ENCODE measurements at regions not wholly inside any gene's neighbourhood (a gene's known extent, or its start where the extent isn't known, plus 50 kb on each side); places are given as distances from the start of the nearest gene placed in this dataset.

GRCh38 chr13:73250061-73250460, 191.3 kb downstream of the KLF5 start:
- no peaks in the 10 kb centered on the region for H3K4me1 ChIP-seq

DNA sequence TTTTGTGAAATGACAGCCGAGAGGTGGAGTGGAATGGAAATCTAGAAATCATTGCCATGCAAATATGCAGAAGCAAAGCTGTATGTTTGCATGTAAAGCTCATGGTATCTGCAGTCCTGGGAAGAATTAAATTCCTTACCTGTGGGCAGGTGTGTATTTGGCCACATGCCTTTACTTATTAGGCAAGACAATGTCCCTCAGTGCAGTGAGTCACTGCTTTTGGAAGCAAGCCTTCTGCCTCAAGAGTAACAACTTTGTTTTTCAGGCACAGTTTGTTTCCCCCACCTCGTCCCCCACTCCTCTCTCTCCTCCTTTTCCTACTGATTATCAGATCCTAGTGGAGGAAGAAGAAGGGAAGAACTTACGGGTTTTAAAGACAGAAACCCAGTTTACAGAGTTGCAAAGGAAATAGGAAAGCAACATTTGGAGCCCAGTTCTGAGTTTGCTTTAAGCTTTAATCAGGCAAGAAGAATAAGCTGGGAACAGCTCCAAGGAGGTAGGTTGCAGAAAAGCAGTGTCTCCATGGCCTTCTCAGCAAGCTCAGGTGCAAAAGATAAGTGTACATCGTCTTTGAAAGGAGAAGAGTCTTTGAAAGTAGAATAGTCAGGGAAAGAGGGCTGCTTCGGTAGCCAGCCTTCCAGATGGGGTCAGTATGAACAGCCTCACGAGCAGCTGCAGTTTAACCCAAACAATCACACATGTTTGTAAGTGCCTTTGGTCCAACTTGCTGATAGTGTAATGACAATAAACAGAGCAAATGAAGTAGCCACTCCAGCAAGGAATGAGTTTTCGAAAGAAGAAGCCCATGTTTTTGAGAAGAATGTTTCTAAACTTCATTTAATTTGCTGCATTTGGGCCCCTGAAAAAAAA, 190.1 kb downstream of the KLF5 start:
- Histone ChIP-seq H3K4me1 (no peaks in the 10 kb centered on the region), H3K27ac (no peak overlapping the region), H3K4me3 (no peak overlapping the region), H3K9me3 (no peaks in the 10 kb centered on the region), H3K27me3 (no peaks in the 10 kb centered on the region), H3K36me3 (no peaks in the 10 kb centered on the region)
- TF ChIP-seq, protein P1, sequence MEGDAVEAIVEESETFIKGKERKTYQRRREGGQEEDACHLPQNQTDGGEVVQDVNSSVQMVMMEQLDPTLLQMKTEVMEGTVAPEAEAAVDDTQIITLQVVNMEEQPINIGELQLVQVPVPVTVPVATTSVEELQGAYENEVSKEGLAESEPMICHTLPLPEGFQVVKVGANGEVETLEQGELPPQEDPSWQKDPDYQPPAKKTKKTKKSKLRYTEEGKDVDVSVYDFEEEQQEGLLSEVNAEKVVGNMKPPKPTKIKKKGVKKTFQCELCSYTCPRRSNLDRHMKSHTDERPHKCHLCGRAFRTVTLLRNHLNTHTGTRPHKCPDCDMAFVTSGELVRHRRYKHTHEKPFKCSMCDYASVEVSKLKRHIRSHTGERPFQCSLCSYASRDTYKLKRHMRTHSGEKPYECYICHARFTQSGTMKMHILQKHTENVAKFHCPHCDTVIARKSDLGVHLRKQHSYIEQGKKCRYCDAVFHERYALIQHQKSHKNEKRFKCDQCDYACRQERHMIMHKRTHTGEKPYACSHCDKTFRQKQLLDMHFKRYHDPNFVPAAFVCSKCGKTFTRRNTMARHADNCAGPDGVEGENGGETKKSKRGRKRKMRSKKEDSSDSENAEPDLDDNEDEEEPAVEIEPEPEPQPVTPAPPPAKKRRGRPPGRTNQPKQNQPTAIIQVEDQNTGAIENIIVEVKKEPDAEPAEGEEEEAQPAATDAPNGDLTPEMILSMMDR (IDR thresholded peaks at IDR 0.05), result no peak
- intact Hi-C loops (cut with DNase I; ENCODE audit: low total_unique reads), result no loop called here
- DNase-seq, result no peak

More at GRCh38 chr13:73250061-73250460, 191.3 kb downstream of the KLF5 start:
- no peak overlapping the region for H3K4me3 ChIP-seq
- no peaks in the 10 kb centered on the region for H3K27me3 ChIP-seq
- intact Hi-C loops (cut with DNase I; ENCODE audit: low total_unique reads), result no loop called here
- no peak for DNase-seq
- no peaks in the 10 kb centered on the region for H3K9me3 ChIP-seq
- TF ChIP-seq, protein P1 (IDR thresholded peaks at IDR 0.05), result no peak
- no peak overlapping the region for H3K27ac ChIP-seq
- no peaks in the 10 kb centered on the region for H3K36me3 ChIP-seq

DNA sequence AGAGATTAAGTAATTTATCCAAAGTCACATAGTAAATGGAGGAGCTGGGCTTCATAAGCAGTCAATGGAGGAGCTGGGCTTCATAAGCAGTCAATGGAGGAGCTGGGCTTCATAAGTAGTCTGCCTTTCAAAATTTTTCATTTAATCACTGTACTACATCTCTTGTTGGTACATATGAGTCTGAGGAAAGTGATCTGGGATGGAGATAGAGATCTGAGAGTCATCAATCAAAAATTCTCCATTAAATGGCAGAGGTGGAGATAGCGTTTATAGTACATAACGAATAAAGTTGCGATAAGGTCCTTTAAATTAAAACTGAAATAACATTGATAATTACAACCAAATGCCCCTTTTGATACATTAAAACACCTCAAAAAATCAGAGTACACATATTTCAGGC, 189.3 kb downstream of the KLF5 start:
- TF ChIP-seq, protein P1 (IDR thresholded peaks at IDR 0.05), result no peak
- DNase-seq, result no peak
- H3K9me3 ChIP-seq, result no peaks in the 10 kb centered on the region
- H3K27me3 ChIP-seq, result no peaks in the 10 kb centered on the region
- no peaks in the 10 kb centered on the region for H3K36me3 ChIP-seq
- H3K27ac ChIP-seq, result no peak overlapping the region
- intact Hi-C loops (cut with DNase I; ENCODE audit: low total_unique reads), result no loop called here
- no peaks in the 10 kb centered on the region for H3K4me1 ChIP-seq
- H3K4me3 ChIP-seq, result no peak overlapping the region

DNA sequence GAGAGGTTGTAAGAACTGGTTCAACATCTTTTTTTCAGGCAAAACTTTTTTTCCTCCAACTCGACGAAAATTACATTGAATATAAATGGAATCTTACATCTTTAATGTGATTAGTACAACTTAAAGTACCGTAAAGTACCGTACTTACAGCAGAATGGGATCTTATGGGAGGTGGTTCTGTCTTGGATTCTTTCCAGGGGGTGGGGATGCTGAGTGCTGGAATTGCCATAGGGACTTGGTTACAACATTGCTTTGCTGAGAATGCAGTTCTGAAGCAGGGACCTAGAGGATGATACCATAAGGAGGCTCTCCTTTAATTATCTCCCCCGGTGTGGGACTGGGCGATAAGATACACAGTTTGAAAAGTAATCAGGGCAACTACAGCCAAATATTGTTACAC, 186.4 kb downstream of the KLF5 start:
- H3K27me3 ChIP-seq, result no peaks in the 10 kb centered on the region
- TF ChIP-seq, protein P1 (IDR thresholded peaks at IDR 0.05), result no peak
- intact Hi-C loops (cut with DNase I; ENCODE audit: low total_unique reads), result no loop called here
- H3K4me3 ChIP-seq, result no peak overlapping the region
- no peak for DNase-seq
- no peaks in the 10 kb centered on the region for H3K4me1 ChIP-seq
- no peaks in the 10 kb centered on the region for H3K36me3 ChIP-seq
- H3K9me3 ChIP-seq, result no peaks in the 10 kb centered on the region
- H3K27ac ChIP-seq, result no peak overlapping the region

DNA sequence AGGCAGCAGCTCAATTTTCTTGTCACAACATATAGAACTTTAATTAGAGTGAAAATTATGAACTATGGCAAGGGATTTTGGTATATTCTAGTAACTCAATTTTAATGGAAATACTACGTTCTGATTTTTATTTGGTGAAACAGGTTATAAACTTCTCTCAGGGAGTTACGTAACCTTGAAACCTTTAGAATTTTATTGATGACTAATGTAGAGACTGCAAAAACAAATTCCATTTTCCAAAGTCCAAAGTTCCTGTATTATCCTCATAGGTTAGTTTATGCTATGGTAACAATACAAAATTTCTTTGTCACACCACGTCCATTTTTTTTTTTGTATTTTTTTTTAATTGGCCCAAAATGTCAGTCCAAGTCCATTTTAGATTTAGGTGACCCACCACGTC, 185.7 kb downstream of the KLF5 start:
- Histone ChIP-seq H3K36me3 (no peaks in the 10 kb centered on the region), H3K4me1 (no peaks in the 10 kb centered on the region), H3K9me3 (no peaks in the 10 kb centered on the region), H3K27me3 (no peaks in the 10 kb centered on the region), H3K27ac (no peak overlapping the region), H3K4me3 (no peak overlapping the region)
- intact Hi-C loops (cut with DNase I; ENCODE audit: low total_unique reads), result no loop called here
- DNase-seq, result no peak
- TF ChIP-seq, protein P1 (IDR thresholded peaks at IDR 0.05), result no peak

Measured in tibial artery (tissue), 4 donors.